Muscle of arm (tissue), 1 donor: ENCODE measurements at regions not wholly inside any gene's neighbourhood (a gene's known extent, or its start where the extent isn't known, plus 50 kb on each side); places are given as distances from the start of the nearest gene placed in this dataset.
"Not testable (repeated sequence)": the region's sequence is repeated elsewhere in the genome, so short reads cannot be mapped to it uniquely, and the experiment has no call there.

Experiments
- DNase-seq: peaks from one replicate; pipeline ENCODE4 v3.0.0-alpha.2; 2013

GRCh38 chr13:68970532-68970931 is 1137.1 kb upstream of the ATXN8OS start:
- DNase-seq: no peak

GRCh38 chr13:68948586-68948985 is 1159.0 kb upstream of the ATXN8OS start:
- DNase-seq: no peak

- DNase-seq: no peak
Measured at GRCh38 chr13:68944272-68944671, 1163.4 kb upstream of the ATXN8OS start.

- DNase-seq: no peak
Measured at GRCh38 chr13:68940049-68940448, 1167.6 kb upstream of the ATXN8OS start.

GRCh38 chr13:68938639-68939038 is 1169.0 kb upstream of the ATXN8OS start:
- DNase-seq: no peak

- DNase-seq: no peak
Measured at GRCh38 chr13:68929075-68929745, 1178.4 kb upstream of the ATXN8OS start.

GRCh38 chr13:68927387-68928026 is 1180.1 kb upstream of the ATXN8OS start:
- DNase-seq: peak; percentile 8

- DNase-seq: no peak
Measured at GRCh38 chr13:68923995-68924394, 1183.6 kb upstream of the ATXN8OS start.

- DNase-seq: no peak
Measured at GRCh38 chr13:68908879-68909278, 1198.7 kb upstream of the ATXN8OS start.

GRCh38 chr13:68905186-68905585 is 1202.4 kb upstream of the ATXN8OS start:
- DNase-seq: no peak

- DNase-seq: no peak
Measured at GRCh38 chr13:68897331-68897928, 1210.2 kb upstream of the ATXN8OS start.

GRCh38 chr13:68895696-68896095 is 1211.9 kb upstream of the ATXN8OS start:
- no peak for DNase-seq

- not testable (repeated sequence) for DNase-seq
Measured at GRCh38 chr13:68893721-68894120, 1213.9 kb upstream of the ATXN8OS start.

- DNase-seq: not testable (repeated sequence)
Measured at GRCh38 chr13:68892596-68892995, 1215.0 kb upstream of the ATXN8OS start.

- not testable (repeated sequence) for DNase-seq
Measured at GRCh38 chr13:68890101-68890500, 1217.5 kb upstream of the ATXN8OS start.

- no peak for DNase-seq
Measured at GRCh38 chr13:68888832-68889231, 1218.8 kb upstream of the ATXN8OS start.

- DNase-seq: no peak
Measured at GRCh38 chr13:68872338-68872737, 1235.3 kb upstream of the ATXN8OS start.

- no peak for DNase-seq
Measured at GRCh38 chr13:68851026-68851425, 1256.6 kb upstream of the ATXN8OS start.

- DNase-seq: peak; percentile 2
Measured at GRCh38 chr13:68850160-68850559, 1257.5 kb upstream of the ATXN8OS start.

- no peak for DNase-seq
Measured at GRCh38 chr13:68846663-68847062, 1261.0 kb upstream of the ATXN8OS start.

- DNase-seq: no peak
Measured at GRCh38 chr13:68834375-68834774, 1273.3 kb upstream of the ATXN8OS start.

GRCh38 chr13:68816715-68817114 is 1290.9 kb upstream of the ATXN8OS start:
- no peak for DNase-seq

- DNase-seq: no peak
Measured at GRCh38 chr13:68813180-68813796, 1294.3 kb upstream of the ATXN8OS start.
